ENCODE measurements at regions not wholly inside any gene's neighbourhood (a gene's known extent, or its start where the extent isn't known, plus 50 kb on each side); places are given as distances from the start of the nearest gene placed in this dataset.

DNA sequence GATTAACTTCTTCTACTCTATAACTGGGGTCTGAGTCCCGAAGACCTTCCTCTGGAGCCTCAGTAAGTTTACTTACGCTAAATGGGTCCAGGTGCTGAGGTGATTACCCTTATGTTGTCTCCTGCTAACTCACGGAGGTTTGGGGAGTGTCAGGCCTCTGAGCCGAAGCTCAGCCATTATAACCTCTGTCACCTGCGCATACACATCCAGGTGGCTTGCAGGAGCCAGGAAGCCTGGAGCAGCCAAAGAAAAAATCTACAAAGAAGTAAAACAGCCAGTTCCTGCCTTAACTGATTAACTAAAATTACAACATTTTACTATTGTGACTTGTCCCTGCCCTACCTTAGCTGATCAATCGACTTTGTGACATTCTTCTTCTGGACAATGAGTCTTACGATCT lies 350.7 kb downstream of the GLRX3 start:
- no peak for DNase-seq (ENCODE audit: low read depth)

DNA sequence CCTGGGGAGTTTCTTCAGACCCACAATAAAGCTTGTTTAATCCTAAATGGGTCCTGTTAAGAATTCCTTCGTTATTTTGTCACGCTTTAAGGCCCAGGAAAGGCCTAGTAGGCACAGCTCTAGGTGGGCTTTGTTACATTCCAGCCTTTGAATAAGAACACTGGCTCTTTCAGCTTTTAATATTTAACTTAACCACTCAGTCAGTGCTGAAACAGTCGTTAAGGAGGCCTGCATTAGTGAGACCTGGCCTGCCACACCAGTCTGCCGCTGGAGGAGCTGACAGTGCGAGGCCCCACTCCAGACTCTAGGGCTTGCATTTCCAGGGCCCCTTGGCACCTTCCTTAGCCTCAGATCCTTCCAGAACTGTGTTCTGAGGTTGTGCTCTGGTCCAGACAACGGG lies 351.4 kb downstream of the GLRX3 start:
- no peak for DNase-seq (ENCODE audit: low read depth)

DNA sequence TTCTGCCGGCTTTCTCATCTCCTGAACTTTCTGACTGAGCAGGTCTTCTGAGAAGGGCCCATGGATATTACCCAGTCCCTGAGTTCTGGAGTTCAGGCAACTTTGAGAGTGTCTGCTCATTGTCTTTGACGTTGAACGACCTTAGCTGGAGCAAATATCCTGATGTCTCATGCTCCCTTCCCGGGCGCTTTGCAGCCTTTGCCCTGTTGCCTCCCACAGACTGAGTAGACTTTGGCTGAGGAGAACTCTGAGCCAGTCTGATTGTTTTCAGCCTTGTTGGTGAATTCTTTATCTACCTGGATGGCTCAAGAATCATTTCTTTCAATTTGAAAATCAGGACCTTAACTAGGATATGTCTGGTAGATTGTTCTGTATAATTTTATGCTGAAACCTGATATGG lies 353.7 kb downstream of the GLRX3 start:
- DNase-seq (ENCODE audit: low read depth), result no peak

DNA sequence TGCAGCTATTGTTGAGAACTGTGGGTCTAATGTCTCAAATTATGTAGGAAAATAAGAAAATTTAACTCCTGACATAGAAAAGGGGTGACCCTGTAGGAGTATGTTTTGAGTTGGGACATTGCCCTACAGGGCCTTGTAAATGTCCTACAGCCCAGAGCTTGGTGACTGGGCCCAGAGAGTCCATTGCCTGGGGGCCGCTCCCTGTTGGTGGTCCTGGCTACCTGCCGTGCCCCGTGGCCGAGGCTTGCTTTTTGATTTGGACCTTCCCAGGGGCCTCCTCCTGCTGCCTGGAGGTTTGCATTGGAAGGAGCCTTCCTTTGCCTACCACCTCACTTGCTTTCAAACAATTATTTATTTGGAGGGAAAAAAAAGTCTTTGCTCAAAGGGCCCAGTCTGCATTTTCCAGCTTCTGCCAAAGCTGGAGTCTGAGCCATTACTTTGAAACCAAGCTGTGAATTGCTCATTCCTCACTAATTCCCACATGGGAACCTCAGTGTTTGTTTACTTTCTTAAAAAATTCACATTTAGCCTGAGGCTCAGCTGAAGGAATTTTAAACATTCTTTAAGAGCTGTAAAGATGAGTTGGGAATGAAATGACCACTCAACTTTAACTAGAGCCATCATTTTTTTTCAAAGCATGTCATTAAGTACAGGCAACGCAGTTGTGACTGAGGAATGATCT lies 355.0 kb downstream of the GLRX3 start:
- no peak for DNase-seq (ENCODE audit: low read depth)

DNA sequence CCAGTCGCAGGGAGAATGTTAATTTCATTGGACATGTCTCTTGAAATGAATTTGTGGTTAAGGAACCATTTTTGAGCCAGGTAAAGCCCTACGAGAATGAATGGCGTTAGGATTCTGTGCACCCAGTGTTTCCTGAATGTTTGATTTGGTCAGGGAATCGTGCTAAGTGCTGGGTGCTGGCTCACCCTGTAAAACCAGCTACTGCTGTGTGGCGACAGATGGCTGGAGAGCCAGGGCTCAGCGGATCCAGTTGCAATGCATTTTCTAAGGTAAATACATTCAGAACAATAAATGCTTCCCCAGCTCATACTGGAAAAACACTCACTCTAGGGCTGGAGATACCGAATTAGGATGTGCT lies 355.5 kb downstream of the GLRX3 start:
- DNase-seq (ENCODE audit: low read depth), result no peak

DNA sequence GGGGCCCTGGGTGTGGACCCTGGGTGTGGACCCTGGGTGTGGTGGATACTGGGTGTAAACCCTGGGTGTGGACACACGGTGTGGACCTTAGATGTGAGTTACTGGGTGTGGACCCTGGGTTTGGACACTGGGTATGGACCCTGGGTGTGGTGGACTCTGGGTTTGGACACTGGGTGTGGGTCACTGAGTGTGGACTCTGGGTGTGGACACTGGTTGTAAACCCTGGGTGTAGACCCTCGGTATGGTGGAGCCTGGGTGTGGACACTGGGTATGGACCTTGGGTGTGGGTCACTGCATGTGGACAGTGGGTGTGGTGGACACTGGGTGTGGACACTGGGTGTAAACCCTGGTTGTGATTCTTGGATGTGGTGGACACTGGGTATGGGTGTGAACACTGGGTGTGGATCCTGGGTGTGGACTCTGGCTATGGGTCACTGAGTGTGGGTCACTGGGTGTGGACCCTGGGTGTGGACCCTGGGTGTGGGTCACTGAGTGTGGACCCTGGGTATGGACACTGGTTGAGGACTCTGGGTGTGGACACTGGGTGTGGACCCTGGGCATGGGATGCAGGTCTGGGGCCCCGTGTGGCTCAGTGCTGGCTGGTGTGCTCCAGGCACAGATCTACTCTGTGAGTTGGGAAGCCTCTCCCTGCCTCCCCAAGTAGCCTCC lies 356.2 kb downstream of the GLRX3 start:
- no peak for DNase-seq (ENCODE audit: low read depth)

DNA sequence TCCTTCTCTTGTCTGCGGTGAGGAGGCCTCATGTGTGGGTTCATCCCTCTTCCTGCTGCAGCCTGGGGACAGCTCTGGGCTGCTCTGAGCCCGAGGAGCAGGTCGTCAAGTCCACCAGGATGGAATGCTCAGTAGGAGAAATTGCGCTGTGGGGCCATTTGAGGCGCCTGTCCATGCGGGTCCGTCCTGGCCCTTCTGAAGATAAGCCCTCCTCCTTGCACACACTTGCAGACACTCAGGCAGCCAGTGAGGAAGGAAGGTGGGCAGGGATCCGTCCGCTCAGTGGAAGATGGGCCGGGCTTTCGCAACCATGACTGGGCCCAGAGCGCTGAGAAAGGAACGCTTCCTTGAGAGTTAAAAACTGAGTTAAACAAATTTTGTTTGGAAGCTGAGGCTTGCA lies 356.8 kb downstream of the GLRX3 start:
- no peak for DNase-seq (ENCODE audit: low read depth)

DNA sequence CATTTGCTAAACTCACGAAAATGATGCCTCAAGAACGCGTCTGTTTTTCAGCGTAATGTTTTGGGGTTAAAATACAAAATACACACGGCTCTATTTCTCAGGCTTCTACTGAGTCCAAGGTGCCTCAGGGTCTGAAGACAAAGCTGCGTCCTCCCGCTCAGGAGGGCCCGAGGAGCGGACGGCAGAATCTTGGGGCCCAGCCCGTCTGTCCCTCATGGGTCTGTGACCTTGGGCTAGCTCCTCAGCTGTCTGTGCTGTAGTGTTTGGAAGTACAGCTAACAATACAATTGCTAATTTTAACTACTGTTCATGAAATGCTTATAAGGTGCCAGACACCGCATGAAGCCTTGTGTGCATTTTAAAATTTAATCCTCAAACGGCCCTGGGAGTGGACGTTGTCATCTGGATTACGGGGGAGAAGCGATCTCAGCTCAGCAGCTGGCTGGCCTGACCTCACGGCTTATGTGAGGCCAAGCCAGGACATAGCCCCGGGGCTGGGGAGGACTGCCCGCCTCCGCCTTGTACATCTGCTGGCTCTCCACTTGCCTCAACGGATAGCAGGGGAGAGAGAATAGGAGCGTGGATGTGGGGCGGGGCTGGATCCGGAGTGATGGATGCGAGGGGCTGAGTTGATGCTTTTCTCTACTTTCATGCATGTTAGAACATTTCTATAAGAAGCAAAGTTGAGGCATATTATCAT lies 357.4 kb downstream of the GLRX3 start:
- no peak for DNase-seq (ENCODE audit: low read depth)

DNA sequence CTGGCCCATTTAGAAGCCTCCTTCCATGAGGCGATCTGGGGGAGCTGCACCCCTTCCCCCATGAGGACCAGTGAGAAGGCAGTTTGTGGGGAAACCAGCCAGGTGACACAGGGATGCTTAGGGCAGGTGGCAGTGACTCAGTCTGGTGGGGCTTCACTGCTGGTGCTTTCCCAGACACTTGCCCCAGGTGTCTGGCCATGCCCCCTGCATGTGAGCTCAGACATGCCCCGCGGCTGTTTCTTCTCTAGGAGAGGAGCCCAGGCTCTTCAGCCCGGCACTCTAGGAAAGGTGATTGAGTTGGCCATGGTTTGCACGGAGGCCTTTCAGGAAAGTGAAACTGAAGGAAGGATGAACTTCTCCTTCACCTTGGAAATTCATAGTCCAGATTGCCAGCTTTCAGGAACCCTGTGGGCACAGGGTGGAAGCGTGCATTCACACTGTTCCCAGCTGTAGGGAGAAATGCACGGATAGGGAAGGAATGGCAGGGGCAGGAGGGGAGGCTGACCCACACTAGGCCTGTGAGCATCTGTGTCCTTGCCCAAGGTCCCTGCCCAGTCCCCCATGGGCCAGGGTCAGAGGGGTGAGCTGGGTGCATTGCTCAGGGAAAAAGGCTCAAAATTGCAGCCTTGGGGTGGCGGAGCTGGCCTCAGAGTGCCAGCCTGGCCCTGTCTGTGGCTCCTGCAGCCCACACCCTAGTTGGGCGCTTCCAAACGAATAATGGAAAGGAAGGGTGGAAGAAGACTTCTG lies 359.1 kb downstream of the GLRX3 start:
- DNase-seq (ENCODE audit: low read depth), result no peak

DNA sequence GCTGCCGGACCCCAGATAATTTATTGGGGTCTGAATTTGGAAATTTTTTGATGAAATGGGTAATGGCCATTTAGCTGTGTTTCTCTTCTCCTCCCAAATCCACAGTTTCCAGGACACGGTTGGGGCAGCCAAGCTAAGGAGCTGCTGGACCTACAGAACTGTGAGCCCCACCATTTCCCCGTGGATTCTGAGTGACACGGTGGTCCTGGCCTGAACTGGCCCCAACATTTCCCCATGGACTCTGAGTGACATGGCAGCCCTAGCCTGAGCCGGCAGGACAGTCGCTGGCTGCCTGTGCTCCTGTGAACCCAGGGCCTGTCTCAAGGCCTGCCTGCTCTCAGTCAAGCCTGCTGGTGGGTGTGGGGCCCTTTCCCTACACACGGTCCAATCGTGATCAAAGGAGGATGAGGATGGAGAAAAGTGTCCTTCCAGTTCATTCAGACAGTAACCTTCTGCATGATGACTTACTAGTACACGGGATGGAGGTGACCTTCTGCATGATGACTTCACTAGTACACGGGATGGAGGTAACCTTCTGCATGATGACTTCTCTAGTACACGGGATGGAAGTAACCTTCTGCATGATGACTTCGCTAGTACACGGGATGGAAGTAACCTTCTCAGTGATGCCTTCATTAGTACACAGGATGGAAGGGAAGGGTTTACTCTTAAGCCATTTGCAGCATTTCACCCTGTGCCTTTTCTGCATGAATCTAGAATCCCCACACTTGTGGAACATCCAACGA lies 359.9 kb downstream of the GLRX3 start:
- no peak for DNase-seq (ENCODE audit: low read depth)

DNA sequence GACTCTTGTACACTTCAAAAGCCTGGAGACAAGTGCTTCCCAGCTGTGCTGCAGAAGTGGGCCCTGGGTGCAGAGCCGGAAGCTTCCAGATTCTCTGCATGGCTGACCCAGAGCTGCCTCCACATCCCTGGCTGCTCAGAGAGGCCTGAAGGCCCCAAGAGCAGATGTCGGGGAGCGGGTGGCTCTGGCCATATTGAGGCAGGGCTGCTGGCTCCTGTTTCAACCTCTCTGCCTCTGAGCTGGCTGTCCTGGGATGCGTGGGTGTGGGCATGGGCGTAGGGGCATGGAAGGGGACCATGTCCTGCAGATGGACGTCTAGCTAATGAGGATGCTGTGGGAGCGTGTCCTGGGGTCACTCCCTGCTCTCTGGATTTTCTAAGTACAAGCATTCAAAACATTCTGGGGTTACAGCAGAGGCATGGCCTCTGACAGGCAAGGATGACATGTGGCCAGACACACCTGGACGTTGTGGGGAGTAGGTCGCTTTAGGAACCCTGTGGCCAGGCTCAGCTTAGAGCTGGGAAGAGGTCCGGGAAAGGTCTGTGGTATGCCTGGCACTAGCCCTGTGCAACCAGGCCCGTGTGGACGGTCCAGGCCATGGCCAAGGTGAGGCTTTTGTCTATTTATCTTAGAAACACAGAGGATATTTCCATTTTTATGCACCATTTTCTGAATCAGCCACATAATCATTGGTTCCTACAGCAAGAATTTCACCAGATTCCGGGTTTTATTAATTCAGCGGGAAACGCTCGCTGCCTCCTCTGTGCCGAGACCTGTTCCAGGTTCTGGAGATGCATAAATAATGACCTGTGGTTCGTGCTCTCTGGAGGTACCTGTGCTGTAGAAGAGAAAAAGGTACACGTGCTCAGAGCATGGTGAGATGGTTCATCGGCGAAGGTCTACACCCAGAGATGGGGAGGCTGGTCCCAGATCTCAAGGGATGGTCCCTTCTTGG lies 361.1 kb downstream of the GLRX3 start:
- no peak for DNase-seq (ENCODE audit: low read depth)

DNA sequence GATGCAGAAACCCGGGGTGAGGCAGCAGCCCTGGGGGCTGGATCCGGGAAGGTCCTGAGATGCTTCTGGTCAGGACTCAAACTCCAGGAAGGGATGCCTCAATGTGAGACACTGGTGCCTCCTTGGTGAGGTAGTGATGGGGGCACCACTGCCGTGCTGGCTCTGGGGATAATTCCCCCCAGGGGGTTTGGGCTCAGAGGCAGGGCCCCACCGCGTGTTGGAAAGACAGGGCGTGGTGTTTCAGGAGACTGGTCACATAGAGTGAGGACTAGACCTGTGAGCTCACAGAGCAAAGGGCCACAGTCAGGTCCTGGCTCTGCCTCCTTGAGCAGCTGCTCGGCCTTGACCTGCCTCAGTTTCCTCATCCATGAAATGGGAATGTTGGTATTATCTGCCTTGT lies 361.9 kb downstream of the GLRX3 start:
- DNase-seq (ENCODE audit: low read depth), result no peak

DNA sequence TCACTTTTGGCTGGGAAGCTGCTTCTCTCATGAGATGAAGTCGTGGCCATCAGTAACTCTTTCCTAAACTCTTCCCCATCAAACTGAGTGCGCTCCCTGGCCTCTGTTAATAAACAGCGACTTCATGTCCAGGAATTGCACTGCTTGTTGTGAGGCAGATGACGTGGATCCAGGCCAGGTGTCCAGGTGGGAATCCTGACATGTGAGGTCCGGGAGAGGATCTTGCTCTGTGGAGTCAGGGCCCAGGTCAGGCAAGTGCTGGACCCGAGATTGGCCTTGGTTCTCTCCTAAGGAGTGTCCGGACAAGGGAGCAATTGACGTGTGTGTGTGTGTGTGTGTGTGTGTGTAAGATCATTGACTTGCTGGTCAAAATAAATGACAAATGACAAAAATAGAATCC lies 362.7 kb downstream of the GLRX3 start:
- no peak for DNase-seq (ENCODE audit: low read depth)

DNA sequence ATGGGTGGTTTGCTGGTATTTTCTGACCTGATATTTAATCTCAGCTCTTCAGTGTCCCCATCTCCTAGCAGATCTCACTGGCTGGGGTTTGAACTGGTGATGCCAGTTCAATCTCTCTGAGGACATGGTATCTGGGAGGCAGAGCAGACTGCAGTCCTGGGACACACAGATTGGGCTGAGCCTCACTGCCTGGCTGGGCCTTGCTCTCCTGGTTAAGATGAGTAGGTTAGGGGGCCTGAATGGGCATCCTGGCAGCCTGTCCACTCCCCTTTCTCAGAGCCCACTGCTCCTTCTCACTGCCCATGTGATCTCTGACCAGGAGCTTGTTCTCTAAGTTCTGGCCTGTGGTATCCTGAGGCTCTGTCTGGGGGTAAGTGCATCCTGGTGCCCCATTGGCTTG lies 363.4 kb downstream of the GLRX3 start:
- DNase-seq (ENCODE audit: low read depth), result no peak

DNA sequence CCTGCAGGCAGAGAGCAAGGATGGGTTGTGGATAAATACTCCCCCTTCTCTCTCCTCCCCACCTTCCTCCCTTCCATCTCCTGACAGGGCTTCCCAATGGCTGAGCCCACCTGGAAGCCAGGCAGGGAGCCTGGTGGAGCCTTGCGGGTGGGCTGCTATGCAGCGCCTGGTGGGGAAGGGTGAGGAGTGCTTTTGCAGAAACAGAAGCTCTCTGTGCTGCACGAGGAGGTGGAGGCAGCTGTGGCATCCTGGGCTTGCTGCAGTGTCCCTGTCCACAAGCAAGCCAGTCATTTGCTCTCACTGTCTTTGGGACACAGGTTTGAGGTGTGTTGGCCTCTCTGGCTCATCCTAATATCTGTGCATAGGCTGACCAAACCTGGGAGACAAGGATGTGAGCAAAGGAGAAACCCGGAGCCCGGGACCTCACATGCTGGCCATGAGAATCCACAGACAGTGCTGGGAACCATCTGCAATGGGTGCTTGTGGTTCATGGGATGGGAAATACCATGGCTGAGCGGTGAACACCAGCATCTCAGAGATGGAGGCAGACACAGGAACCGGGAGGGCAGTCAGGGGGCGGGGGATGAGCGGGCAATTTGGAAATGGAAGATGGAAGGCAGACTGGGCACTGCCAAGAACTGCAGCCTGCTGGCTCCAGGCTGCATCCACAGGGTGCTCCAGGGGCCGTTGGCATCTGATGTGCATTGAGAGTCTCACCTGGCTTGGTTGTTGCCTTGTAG lies 364.2 kb downstream of the GLRX3 start:
- no peak for DNase-seq (ENCODE audit: low read depth)

DNA sequence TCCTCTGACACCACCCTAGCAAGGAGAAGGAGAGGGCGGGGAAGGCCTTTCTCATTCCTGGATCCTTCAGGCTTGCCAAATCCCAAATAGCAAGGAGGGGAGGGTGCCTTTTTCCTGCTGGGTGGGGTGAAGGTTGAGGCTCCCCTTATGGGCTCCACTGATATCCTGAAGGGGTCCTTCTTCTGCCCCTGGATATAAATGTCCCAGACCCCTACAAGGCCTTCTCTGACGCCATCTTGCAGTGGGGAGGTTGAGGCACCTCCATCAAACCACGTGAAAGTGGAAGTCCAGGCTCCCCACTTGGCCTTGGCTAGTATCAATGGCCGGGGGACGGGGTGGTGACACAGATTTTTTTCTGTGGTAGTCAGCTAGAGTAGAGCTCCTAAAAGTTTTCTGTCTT lies 371.3 kb downstream of the GLRX3 start:
- DNase-seq (ENCODE audit: low read depth), result no peak

DNA sequence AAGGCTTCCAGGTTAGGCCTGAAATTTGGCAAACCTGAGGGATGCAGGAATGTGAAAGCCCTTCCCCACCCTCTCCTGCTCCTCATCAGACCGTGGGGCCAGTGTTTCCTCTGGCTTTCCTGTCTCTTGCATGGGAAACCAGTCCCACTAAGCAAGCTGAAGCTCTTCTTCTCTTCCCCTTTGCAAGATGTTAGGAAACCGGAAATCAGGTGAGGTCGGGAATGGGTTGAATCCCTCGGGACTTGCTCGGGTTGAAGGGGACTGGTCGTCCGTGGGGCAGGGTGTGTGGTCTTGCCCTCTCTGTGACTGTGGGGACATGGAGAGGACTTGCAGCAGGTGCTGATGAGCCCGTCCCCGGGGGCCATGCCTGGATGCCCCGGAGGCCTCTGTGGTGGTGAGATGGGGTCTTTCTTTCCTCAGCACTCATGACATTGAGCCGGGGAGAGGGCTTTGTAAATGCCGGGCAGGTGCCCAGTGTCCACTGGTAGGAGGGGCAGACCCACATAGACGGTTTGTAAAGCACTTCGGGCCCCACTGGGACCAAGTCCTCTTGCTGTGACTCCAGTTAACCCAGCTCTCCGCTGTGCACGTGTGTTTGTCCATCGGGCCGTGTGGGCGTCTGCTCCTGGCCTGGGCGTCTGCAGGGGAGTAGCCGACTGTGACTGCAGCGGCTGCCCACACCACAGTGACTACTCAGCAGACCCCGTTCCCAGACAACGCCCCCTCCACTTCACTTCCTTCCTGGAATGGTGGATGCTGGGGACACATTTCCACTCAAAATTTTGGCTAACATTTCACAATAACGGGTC lies 373.9 kb downstream of the GLRX3 start:
- no peak for DNase-seq (ENCODE audit: low read depth)

DNA sequence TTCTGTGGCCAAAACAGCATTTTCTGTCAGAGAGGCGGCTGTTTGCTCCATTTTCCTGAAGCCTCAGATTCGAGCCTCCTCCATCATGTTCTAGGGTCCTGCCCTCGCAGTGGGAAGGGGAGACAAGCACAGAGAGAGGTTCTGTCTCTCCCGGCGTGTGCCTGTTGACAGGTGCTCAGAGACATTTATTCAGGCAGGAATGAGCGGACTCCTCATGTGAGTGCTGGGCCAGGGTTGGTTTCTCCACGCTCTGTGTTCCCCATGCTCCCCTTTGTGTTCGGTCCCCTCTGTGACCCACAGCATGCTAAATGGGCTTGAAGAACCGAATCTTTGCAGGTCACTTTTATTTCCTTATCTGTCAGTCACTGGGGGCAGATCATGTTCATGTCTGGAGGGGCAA lies 374.6 kb downstream of the GLRX3 start:
- DNase-seq (ENCODE audit: low read depth), result no peak

DNA sequence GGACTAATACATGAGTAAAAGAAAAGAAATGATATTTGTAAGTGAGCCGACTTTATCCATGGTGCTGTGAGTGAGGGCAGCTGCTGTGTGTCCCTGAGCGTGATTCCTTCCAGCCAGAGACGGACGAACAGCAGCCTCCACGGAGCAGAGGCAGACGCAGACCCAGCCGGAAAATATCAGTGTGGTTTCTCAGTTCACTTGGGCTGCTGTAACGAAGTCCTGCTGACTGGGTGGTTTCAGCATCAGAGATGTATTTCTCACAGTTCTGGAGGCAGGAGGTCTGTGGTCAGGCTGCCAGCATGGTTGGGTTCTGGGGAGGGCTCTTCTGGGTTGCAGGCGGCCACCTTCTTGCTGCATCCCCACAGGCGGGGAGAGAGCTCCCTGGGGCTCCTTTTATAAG lies 375.6 kb downstream of the GLRX3 start:
- no peak for DNase-seq (ENCODE audit: low read depth)

Measured in stromal cell of bone marrow (primary cell).